ENCODE measurements at regions not wholly inside any gene's neighbourhood (a gene's known extent, or its start where the extent isn't known, plus 50 kb on each side); places are given as distances from the start of the nearest gene placed in this dataset.

GRCh38 chr5:8598996-8599395 is 730.0 kb downstream of the MTRR start:
- no peak for TF ChIP-seq CTCF (IDR thresholded peaks at IDR 0.05; ENCODE audit: unreplicated experiment)
- Mint-ChIP-seq H3K27me3 (ENCODE audit: unreplicated experiment) (no peaks in the 10 kb centered on the region), H3K4me3 (ENCODE audit: low read depth, unreplicated experiment) (no peak overlapping the region), H3K36me3 (ENCODE audit: insufficient read depth, unreplicated experiment) (no peaks in the 10 kb centered on the region), H3K9me3 (ENCODE audit: low read depth, unreplicated experiment) (peaks cover 5% of the 10 kb centered on the region), H3K27ac (ENCODE audit: unreplicated experiment) (no peak overlapping the region), H3K4me1 (ENCODE audit: low read depth, unreplicated experiment) (no peaks in the 10 kb centered on the region)
- no peak for DNase-seq
- BruUV-seq (replicated peaks) = no TSS peak
- CTCF ChIA-PET = no interaction called here
- intact Hi-C loops (cut with micrococcal nuclease; ENCODE audit: unreplicated experiment) = no loop called here

- no peak for DNase-seq
- H3K9me3 Mint-ChIP-seq (ENCODE audit: low read depth, unreplicated experiment) = peaks cover 9% of the 10 kb centered on the region
- no TSS peak for BruUV-seq (replicated peaks)
- no peaks in the 10 kb centered on the region for H3K4me1 Mint-ChIP-seq (ENCODE audit: low read depth, unreplicated experiment)
- H3K4me3 Mint-ChIP-seq (ENCODE audit: low read depth, unreplicated experiment) = no peak overlapping the region
- H3K27ac Mint-ChIP-seq (ENCODE audit: unreplicated experiment) = no peak overlapping the region
- intact Hi-C loops (cut with micrococcal nuclease; ENCODE audit: unreplicated experiment) = no loop called here
- H3K27me3 Mint-ChIP-seq (ENCODE audit: unreplicated experiment) = no peaks in the 10 kb centered on the region
- CTCF ChIA-PET = no interaction called here
- no peak for TF ChIP-seq CTCF (IDR thresholded peaks at IDR 0.05; ENCODE audit: unreplicated experiment)
- H3K36me3 Mint-ChIP-seq (ENCODE audit: insufficient read depth, unreplicated experiment) = no peaks in the 10 kb centered on the region
Measured at GRCh38 chr5:8600843-8601242, 731.9 kb downstream of the MTRR start.

- H3K27me3 Mint-ChIP-seq (ENCODE audit: unreplicated experiment) = no peaks in the 10 kb centered on the region
- no peak overlapping the region for H3K27ac Mint-ChIP-seq (ENCODE audit: unreplicated experiment)
- no TSS peak for BruUV-seq (replicated peaks)
- peaks cover 12% of the 10 kb centered on the region for H3K9me3 Mint-ChIP-seq (ENCODE audit: low read depth, unreplicated experiment)
- no peaks in the 10 kb centered on the region for H3K4me1 Mint-ChIP-seq (ENCODE audit: low read depth, unreplicated experiment)
- H3K4me3 Mint-ChIP-seq (ENCODE audit: low read depth, unreplicated experiment) = no peak overlapping the region
- DNase-seq = no peak
- intact Hi-C loops (cut with micrococcal nuclease; ENCODE audit: unreplicated experiment) = no loop called here
- no peak for TF ChIP-seq CTCF (IDR thresholded peaks at IDR 0.05; ENCODE audit: unreplicated experiment)
- CTCF ChIA-PET = no interaction called here
- no peaks in the 10 kb centered on the region for H3K36me3 Mint-ChIP-seq (ENCODE audit: insufficient read depth, unreplicated experiment)
Measured at GRCh38 chr5:8601831-8602354, 732.9 kb downstream of the MTRR start.

GRCh38 chr5:8606231-8606630 is 737.3 kb downstream of the MTRR start:
- intact Hi-C loops (cut with micrococcal nuclease; ENCODE audit: unreplicated experiment) = no loop called here
- BruUV-seq (replicated peaks) = no TSS peak
- no peak for DNase-seq
- H3K36me3 Mint-ChIP-seq (ENCODE audit: insufficient read depth, unreplicated experiment) = no peaks in the 10 kb centered on the region
- TF ChIP-seq CTCF (IDR thresholded peaks at IDR 0.05; ENCODE audit: unreplicated experiment) = no peak
- no peaks in the 10 kb centered on the region for H3K4me1 Mint-ChIP-seq (ENCODE audit: low read depth, unreplicated experiment)
- no peak overlapping the region for H3K27ac Mint-ChIP-seq (ENCODE audit: unreplicated experiment)
- H3K9me3 Mint-ChIP-seq (ENCODE audit: low read depth, unreplicated experiment) = peaks cover 9% of the 10 kb centered on the region
- no peak overlapping the region for H3K4me3 Mint-ChIP-seq (ENCODE audit: low read depth, unreplicated experiment)
- no peaks in the 10 kb centered on the region for H3K27me3 Mint-ChIP-seq (ENCODE audit: unreplicated experiment)
- CTCF ChIA-PET = no interaction called here
